Brain microvascular endothelial cell (primary cell): ENCODE measurements at regions not wholly inside any gene's neighbourhood (a gene's known extent, or its start where the extent isn't known, plus 50 kb on each side); places are given as distances from the start of the nearest gene placed in this dataset.

Experiments used
- DNase-seq: peaks from one replicate; pipeline ENCODE4 v3.0.0-alpha.2; 2020
- H3K27ac ChIP-seq: fragments of 250-450 bp; sonication (Bioruptor Pico); 2 replicates; pipeline ENCODE4 v1.5.1; 2020; ENCODE audit warnings: mild to moderate bottlenecking, moderate library complexity
- H3K27me3 ChIP-seq: fragments of 250-450 bp; sonication (Bioruptor Pico); replicated peaks from 2 replicates; pipeline ENCODE4 v1.5.1; 2020; ENCODE audit warnings: mild to moderate bottlenecking
- H3K36me3 ChIP-seq: fragments of 250-450 bp; sonication (Bioruptor Pico); replicated peaks from 2 replicates; pipeline ENCODE4 v1.5.1; 2020; ENCODE audit warnings: mild to moderate bottlenecking
- H3K4me3 ChIP-seq: 2 replicates; pipeline ENCODE4 v1.5.1; 2011; ENCODE audit warnings: low read depth, mild to moderate bottlenecking, control low read depth, low read length, moderate library complexity
- CTCF ChIP-seq: IDR thresholded peaks from 2 replicates; pipeline ENCODE4 v1.5.1; 2011; ENCODE audit warnings: low read depth, mild to moderate bottlenecking, moderate library complexity, low read length, control low read depth, inconsistent platforms; ENCODE audit errors: missing control alignments
- in situ Hi-C: cut with HindIII; loops from 2 replicates; pipeline ENCODE4 v1.10.0; 2017; ENCODE audit warnings: low sequenced_read_pairs, low pct_ligation_motif_present

- Histone ChIP-seq H3K36me3 (no peaks in the 10 kb centered on the region), H3K27ac (no peak overlapping the region), H3K27me3 (no peaks in the 10 kb centered on the region), H3K4me3 (no peak overlapping the region)
- TF ChIP-seq CTCF: no peak
- no peak for DNase-seq
- in situ Hi-C loops: no loop called here
Observed at GRCh38 chr13:19324325-19324724, 142.7 kb upstream of the TUBA3C start.

- DNase-seq: no peak
- Histone ChIP-seq H3K27me3 (no peaks in the 10 kb centered on the region), H3K4me3 (no peak overlapping the region), H3K36me3 (no peaks in the 10 kb centered on the region), H3K27ac (no peak overlapping the region)
- no peak for TF ChIP-seq CTCF
- in situ Hi-C loops: no loop called here
Observed at GRCh38 chr13:19321222-19321621, 139.6 kb upstream of the TUBA3C start.

- no peak overlapping the region for H3K4me3 ChIP-seq
- H3K27ac ChIP-seq: no peak overlapping the region
- no peaks in the 10 kb centered on the region for H3K36me3 ChIP-seq
- DNase-seq: no peak
- TF ChIP-seq CTCF: no peak
- in situ Hi-C loops: no loop called here
- H3K27me3 ChIP-seq: no peaks in the 10 kb centered on the region
Observed at GRCh38 chr13:19305434-19305833, 123.8 kb upstream of the TUBA3C start.

GRCh38 chr13:19289180-19289579 lies 107.6 kb upstream of the TUBA3C start:
- no peak overlapping the region for H3K4me3 ChIP-seq
- TF ChIP-seq CTCF: no peak
- no peak overlapping the region for H3K27ac ChIP-seq
- DNase-seq: no peak
- in situ Hi-C loops: no loop called here
- H3K27me3 ChIP-seq: no peaks in the 10 kb centered on the region
- H3K36me3 ChIP-seq: no peaks in the 10 kb centered on the region

- Histone ChIP-seq H3K27me3 (no peaks in the 10 kb centered on the region), H3K36me3 (no peaks in the 10 kb centered on the region), H3K27ac (no peak overlapping the region), H3K4me3 (no peak overlapping the region)
- no peak for TF ChIP-seq CTCF
- in situ Hi-C loops: no loop called here
- DNase-seq: no peak
Observed at GRCh38 chr13:19283836-19284235, 102.2 kb upstream of the TUBA3C start.

- Histone ChIP-seq H3K36me3 (no peaks in the 10 kb centered on the region), H3K27me3 (no peaks in the 10 kb centered on the region), H3K4me3 (no peak overlapping the region), H3K27ac (no peak overlapping the region)
- DNase-seq: no peak
- in situ Hi-C loops: no loop called here
- no peak for TF ChIP-seq CTCF
Observed at GRCh38 chr13:19268331-19268730, 86.7 kb upstream of the TUBA3C start.
